ENCODE measurements at regions not wholly inside any gene's neighbourhood (a gene's known extent, or its start where the extent isn't known, plus 50 kb on each side); places are given as distances from the start of the nearest gene placed in this dataset.

GRCh38 chr2:226680719-226681118 lies 118.9 kb downstream of the IRS1 start:
- no peak for DNase-seq

GRCh38 chr2:226679389-226680065 lies 120.1 kb downstream of the IRS1 start:
- DNase-seq: no peak

- DNase-seq: no peak
These were observed 121.2 kb downstream of the IRS1 start for GRCh38 chr2:226678422-226678821.

DNA sequence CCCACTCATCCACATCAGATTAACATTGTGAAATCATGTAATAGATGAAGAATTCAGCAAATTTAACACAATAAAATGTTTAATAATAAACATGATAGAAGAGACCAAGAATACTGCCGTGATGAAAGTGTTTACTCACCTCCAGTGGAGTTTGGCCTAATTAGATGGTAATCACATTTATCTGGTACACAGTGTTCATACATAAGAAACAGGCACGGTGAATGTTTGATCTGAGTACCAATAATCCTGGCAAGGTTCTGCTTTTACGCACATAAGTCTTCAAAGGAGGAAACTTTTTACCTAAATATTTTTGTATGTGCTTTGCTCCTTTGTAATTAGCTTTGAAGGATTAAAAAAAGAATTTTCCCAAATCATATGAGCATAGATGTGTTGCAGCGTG lies 122.5 kb downstream of the IRS1 start:
- no peak for DNase-seq

DNA sequence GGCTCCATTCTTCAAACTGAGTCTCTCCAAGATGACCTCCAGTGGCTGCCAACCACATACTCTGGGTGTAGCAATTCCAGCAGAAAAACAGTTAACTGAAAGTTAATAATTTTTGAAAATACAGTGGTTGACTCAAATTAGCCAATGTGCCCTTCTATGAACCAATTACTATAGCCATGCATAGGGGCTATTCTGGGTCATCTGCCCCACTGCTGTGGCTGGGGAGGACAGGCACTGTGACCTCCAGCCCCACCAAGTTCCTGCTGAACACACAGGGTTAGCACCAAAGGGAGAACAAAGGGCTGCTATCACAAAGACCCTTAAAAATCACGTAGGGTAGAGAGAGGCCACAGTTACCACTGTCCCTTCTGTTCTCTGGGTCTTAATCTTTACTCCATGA lies 123.0 kb downstream of the IRS1 start:
- no peak for DNase-seq

GRCh38 chr2:226674123-226674522 lies 125.5 kb downstream of the IRS1 start:
- no peak for DNase-seq

DNA sequence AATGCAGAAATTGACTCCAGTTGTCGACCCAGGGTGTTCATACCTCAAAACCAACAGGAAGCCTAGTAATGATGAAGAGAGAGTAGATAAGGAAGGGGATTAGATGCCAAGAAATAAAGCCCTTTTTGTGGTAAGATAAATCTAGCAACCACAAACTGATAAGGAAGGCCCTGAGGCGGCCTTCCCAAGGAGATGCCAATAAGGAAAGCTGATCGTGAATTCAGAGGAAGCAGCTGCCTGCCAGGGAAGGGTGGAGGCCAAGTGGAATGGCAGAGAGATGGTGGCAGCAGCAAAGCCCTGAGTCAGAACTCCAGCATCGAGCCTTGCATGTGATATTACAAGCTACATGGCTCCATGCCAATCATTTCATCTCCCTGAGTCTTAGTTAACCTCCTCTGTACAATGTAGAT lies 126.3 kb downstream of the IRS1 start:
- no peak for DNase-seq

DNA sequence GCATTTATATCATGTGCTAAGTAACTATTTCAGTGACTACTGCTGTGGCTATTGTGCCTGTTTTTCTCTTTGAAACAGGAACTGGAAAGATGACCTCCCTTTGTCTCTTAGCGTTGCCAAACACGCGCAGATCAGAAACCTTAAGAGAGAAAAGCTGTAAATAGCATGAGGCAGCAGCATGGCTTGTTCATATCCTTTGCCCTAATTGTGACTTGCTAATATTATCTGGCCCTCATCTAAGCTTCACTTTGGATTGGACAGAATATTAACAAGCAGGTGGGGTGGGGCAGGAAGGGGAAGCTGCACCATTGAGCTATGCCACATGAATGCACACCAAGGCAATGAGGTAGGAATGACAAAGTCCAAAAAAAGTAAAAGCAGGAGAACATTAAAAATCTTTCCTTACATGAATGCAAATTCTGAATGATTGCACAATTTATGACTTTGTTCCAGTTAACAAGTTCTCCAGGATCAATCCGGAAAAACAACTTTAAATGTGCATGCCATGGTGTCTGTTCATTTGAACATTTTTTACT lies 128.4 kb downstream of the IRS1 start:
- no peak for DNase-seq

DNA sequence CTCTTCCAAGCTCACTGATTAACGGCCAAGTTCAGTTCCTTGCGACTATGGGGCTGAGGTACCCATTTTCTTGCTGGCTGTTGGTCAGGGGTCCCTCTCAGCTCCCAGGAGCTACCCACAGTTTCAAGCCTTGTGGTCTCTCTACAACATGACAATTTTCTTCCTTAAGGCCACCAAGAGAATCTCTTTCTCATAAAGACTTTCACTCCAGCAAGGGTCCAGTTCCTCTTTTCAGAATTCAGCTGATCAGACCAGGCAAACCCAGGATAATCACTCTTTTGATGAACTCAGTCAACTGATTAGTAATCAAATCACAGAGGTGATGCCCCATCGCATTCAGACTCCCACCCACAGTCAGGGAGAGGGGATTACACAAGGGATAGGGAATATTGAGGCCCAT lies 129.7 kb downstream of the IRS1 start:
- no peak for DNase-seq

DNA sequence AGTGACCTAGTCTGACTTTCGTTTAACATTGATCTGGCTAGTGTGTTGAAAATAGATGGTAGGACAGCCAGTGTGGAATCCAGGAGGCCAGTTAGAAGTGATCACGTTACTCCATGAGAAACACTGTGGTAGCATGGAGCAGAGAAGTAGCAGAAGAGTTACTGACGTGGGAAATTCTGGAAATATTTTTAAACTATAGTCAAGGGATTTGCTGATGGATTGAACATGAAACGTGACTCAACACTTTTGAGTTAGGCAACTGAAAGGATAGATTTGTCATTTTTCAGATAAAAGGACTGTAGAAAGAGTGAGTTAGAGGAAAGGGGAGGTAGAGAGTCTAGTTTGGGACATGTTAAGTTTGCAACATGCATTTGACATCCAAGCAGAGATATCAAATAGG lies 130.4 kb downstream of the IRS1 start:
- DNase-seq: no peak

GRCh38 chr2:226667736-226668135 lies 131.9 kb downstream of the IRS1 start:
- DNase-seq: no peak

GRCh38 chr2:226665306-226665831 lies 134.3 kb downstream of the IRS1 start:
- no peak for DNase-seq

DNA sequence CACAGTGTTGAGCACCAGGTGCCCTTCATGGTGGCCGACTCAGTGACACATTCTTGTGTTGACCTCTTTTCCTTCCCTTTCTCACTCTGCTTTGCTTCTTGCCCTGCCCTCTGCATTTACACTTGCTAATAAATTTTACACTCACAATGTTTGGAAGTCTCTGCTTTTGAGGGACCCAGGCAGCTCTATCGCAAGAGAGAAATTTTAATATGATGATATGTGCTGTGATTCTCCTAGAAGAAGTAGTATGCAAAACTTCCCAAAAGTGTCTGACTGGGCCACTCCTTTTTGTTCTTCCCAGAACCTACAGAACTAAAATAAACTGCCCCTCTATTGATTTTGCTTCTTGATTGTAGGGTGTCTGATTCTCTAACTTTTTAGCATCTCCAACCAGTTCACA lies 135.0 kb downstream of the IRS1 start:
- no peak for DNase-seq

- no peak for DNase-seq
These were observed 135.5 kb downstream of the IRS1 start for GRCh38 chr2:226664140-226664539.

GRCh38 chr2:226661789-226662545 lies 137.7 kb downstream of the IRS1 start:
- no peak for DNase-seq

DNA sequence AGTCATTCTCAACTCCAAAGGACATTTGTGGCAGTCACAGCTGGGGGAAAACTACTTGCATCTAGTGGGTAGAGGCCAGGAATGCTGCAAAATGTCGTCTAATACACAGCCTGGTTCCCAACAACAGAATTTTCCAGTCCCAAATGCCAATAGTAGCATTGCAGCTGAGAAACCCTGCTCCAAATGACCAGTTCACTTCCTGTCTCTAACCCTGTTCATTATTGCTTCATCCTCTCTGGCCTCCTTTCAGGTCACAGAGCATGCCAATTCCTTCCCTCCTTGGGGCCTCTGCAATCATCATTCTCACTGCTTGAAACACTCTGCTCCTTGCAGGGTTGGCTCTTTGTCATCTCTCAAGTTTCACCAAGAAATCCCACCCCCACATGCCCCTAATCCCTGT lies 139.1 kb downstream of the IRS1 start:
- no peak for DNase-seq

DNA sequence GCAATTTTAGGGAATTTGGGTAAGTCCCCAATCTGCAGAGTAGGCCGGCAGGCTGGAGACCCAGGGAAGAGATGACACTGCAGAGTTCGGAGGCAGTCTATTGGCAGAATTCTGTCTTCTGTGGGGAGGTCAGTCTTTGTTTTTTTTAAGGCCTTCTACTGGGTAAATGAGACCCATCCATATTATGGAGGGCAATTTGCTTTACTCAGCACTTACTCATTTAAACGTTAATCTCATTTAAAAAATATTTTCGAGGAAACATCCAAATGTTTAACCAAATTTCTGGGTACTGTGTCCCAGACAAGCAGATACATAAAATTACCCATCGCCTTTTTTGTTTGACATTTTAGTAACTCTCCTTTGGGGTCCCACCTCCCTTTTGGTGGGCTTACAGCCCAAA lies 139.5 kb downstream of the IRS1 start:
- DNase-seq: no peak

DNA sequence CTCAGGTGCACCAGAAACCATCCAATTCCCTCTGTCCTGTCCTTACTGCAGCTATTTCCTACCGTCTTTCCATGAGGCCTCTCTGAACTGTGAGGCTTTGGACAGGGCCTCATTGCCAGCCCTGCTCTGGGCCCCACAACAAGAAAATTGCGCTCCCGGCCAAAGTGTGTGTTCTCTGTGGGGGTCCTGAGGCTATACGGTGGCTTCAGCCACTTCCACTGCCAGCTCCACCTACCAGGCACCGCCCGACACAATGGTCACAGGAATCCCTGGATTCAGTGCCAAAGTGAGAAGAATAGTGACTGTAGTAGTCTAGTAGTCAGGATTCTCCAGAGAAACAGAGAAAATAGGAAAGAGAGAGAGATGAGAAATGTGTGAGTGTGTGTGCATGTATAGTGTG lies 140.2 kb downstream of the IRS1 start:
- no peak for DNase-seq

GRCh38 chr2:226658555-226658954 lies 141.1 kb downstream of the IRS1 start:
- no peak for DNase-seq

- DNase-seq: no peak
These were observed 142.1 kb downstream of the IRS1 start for GRCh38 chr2:226657340-226658053.

GRCh38 chr2:226656367-226656766 lies 143.3 kb downstream of the IRS1 start:
- no peak for DNase-seq

GRCh38 chr2:226655871-226656270 lies 143.7 kb downstream of the IRS1 start:
- no peak for DNase-seq

DNA sequence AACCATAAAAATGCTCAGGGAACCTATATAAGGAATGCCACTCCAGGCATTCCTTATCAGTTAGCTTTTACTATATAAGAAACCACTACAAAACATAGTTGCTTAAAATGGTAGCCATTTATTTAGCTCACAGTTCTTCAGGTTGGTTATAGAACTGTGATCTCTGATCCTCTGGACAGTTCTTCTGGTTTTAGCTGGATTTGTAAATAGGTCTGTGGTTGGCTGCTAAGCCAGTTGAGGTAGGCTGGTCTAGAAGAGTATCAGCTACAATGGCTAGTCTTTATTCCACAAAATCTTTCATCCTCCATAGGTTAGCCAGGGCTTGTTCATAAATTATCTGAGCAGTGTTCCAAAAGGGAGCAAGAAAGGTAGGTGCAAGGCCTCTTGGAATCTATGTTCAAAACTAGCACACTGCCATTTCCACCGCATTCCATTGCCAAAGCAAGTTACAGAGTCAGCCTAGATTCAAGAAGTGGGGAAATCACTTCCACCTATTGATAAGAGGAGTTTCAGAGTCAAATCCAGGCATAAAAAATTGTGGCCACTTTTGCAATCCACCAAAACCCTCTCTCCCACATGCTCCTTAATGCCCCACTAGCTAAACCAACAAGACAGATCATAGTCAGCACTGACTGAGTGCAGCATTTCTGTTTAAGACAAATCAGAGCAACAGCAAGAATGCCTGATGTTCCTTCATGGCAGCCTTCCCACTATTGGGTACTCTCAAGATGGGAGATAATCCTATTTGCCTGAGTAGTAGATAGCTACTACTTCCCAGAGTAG lies 146.4 kb downstream of the IRS1 start:
- DNase-seq: no peak
